ENCODE measurements at regions not wholly inside any gene's neighbourhood (a gene's known extent, or its start where the extent isn't known, plus 50 kb on each side); places are given as distances from the start of the nearest gene placed in this dataset.

GRCh38 chr17:15036238-15036637, 228.9 kb downstream of the PMP22 start:
- no peak for DNase-seq

- no peak for DNase-seq
These were observed 233.2 kb downstream of the PMP22 start for GRCh38 chr17:15031975-15032374.

DNA sequence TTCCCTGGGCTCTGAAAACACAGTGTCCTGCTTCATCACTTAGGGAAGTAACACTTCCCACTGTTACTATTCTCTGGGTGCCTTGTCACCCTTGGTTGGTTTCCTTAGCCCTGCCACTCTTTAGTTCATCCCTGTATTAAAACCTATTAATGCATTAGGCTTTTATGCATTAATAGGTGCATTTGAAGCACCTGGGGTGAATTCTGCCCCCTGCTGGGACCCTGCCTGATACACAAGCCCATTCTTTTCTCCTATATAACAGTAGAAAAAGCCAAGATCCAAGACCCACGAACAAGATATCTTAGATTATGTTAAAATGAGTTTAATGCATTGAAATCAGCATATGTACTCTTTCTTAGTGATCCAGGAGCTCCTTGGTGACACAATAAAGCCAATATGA, 235.7 kb downstream of the PMP22 start:
- DNase-seq, result no peak

DNA sequence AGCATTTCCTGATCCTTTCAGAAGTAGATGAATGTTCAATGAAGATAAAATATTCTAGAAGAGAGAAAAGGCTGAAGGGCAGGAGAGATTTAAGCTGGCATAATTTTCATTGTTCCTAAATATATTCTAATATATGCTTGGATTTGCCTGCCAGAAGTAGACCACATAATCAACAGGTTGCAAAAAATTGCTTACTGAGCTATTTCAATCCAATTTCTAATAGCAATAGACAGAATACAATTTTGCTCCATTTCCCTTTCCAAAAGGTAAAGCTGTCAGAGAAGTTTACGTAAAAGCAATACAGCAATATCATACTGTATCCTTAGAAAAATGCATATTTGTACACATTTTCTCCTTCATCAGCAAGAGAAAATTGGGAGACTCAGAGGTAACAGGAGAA, 237.3 kb downstream of the PMP22 start:
- no peak for DNase-seq

DNA sequence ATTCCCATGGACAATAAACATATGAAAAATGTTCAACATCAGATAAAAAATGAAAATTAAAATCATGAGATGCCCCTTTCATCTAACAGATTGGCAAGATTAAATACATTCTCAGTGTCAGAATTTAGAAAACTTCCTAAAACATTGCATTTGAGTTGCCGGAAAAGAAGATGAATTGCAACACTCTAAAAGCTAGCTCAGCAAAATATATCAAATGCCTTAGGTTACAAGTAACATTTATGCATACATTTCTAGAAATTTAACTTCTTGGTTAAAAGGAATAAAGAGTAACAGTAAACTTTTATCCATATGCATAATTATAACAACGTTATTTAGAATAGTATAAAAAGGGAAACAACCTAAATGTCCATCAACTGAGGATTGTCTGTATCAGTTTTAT, 239.0 kb downstream of the PMP22 start:
- no peak for DNase-seq

DNA sequence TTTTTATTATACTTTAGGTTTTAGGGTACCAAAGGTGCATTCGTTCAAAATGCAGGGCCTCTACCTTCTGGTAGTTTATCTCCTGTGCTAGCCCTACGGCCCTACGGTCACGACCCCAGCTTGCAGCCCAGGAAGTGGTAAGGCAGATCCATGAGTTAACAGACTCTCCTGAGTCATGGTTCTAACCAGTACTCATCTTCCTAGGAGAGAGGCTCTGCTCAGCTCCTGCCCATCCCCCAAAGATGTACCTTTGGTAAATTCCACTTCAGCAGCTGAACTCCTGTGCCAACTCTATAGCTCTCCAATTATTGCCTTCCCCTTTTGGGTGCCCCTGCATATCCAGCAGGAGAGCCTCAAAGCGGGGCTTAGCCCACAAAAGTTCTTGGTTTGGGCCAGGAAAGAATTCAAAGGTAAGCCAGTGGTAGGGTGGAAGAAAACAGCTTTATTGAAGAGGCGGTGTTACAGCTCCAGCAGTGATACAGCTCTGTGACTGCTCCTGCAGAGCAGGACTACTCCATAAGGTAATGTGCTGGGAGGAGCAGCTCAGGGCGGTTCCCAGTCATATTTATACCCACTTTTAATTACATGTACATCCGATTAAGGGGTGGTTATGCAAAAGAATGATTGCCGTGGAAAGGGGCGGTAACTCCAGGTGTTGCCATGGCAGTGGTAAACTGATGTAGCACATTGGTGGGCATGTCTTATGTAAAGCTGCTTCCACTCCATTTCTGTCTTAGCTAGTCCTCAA, 241.4 kb downstream of the PMP22 start:
- no peak for DNase-seq

- DNase-seq, result no peak
These were observed 246.0 kb downstream of the PMP22 start for GRCh38 chr17:15019158-15019557.

DNA sequence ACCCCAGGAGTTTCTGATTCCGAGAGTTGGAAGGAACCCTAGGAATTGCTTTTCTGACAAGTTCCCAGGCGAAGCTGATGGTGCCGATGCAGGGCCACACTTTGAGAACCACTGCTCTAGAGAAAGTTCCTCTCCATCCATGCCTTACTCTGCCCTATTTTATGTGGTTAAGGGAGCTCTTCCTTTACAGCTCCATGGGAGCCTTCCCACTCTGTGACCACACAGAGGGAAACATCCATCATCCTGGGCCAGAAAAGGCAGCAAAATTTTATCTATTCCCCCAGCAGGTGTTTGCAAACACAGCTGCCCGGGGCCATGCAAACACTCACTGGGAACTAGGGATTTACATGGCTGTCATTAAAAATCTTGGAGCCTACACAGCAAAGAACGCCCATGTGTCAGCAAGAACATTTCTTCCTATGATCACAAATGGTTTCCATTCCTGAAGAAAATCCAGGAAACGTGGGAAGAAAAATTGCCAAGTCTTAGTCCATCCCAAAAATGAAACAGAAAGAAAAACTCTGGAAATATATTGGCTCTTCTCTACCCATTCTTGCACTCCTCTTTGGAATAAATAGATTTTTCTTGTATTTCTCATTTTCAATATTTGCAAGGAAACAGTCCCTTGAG, 252.7 kb downstream of the PMP22 start:
- no peak for DNase-seq

- DNase-seq, result no peak
These were observed 256.0 kb downstream of the PMP22 start for GRCh38 chr17:15009087-15009486.

- no peak for DNase-seq
These were observed 258.0 kb downstream of the PMP22 start for GRCh38 chr17:15007147-15007553.

DNA sequence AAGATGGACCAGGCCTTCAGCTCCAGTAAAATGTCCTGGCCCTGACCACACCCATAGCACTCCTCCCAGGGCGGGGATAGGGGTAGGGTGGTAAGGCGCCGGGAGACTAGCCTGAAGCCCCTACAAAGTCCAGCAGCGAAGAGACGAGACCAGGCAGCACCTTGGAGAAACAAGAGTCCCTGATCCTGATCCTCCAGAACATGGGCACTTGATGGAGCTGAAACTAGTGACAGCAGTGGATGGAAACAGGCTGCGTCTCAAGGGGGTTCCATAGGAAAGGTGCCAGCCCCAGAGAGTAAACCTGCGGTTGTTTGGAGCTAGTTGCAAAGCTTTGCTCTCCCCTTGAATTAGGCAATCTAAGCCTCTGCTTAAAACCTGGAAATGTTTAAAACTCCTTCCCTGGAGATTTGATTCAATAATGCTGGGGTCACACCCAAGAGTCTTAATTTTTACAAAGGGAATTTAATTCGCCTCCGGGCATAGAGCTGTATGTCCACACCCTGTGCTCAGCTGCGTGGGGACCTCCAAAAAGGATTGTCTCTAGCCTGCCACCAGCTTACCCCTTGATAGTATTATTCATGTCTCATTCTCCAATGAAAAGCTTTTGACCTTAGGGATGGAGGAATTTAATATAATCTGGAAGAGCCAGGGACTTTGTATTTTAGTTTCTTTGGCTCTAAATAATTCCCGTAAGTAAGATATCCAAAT, 258.6 kb downstream of the PMP22 start:
- no peak for DNase-seq

DNA sequence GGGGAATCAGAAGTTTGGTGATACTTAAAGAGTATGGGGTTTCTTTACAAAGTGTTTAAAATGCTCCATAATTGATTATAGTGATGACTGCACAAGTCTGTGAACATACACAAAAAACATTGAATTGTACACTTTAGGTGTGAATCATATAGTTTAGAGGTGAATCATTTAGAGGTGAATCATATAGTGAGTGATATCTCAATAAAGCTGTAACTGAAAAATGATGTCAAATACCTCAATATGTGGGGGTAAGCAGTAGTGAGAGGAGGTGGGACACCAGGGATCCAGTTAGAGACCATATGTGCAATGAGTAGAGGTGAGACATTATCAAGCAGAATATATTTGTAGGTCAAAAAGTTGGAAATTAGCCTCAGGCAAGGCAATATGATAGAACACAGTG, 264.5 kb downstream of the PMP22 start:
- no peak for DNase-seq

DNA sequence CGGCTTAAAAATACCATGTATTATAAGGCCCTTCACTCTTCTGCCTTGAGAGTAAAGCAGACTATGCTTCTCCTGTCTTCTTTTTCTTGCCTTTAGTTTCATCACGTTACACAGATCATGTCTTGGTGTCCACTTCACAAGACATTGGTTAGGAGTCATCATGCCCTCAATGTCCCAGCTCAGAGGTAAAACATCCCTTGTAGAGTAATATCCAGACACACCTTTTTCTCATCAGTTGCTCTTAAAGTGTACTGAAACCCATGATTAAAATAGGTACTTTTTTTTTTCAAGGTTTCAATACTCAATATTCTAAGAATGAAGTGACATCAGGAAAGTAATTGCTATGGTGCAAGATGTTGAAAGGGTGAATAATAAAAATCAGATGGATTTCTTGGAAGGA, 267.8 kb downstream of the PMP22 start:
- DNase-seq, result no peak

DNA sequence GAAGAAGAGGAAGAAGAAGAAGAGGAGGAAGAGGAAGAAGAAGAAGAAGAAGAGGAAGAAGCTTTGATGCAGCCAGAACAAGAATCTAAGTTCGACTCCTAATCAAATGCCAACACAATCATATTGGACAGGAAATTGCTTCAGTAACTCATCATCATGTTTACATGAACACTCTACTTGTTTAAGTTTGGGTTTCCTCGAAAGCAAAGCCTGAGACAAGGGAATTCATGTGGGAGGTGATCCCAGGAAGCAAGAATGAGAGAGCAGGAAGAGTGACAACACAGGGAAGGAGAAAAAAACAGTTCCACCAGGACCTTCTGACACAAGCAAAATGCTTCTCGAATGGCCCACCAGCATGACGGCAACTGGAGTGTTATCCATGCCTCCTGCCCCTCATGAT, 279.0 kb downstream of the PMP22 start:
- no peak for DNase-seq

GRCh38 chr17:14972844-14973243, 292.3 kb downstream of the PMP22 start:
- no peak for DNase-seq

GRCh38 chr17:14971054-14971453, 294.1 kb downstream of the PMP22 start:
- DNase-seq, result no peak

- no peak for DNase-seq
These were observed 305.9 kb downstream of the PMP22 start for GRCh38 chr17:14959106-14959648.

GRCh38 chr17:14953405-14953804, 311.7 kb downstream of the PMP22 start:
- DNase-seq, result no peak

DNA sequence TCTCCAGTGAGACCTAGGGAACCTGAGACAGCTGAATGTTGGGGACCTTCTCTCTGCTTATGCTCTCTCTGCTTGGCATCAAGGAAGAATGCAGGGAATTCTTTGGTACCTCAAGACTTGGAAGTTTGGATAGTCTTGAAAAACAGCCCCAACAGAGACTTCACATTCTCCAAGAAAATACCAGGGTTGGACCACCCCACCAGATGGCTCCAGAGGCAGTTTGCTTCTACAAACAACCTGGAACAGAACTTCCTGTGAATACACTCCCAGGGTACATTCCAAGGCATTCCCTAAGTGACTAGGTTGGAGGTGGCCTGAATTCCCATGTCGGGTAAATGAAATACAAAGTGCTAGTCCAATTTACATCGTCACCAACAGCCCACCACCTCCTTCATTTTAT, 314.4 kb downstream of the PMP22 start:
- no peak for DNase-seq

GRCh38 chr17:14950216-14950615, 314.9 kb downstream of the PMP22 start:
- DNase-seq, result no peak

DNA sequence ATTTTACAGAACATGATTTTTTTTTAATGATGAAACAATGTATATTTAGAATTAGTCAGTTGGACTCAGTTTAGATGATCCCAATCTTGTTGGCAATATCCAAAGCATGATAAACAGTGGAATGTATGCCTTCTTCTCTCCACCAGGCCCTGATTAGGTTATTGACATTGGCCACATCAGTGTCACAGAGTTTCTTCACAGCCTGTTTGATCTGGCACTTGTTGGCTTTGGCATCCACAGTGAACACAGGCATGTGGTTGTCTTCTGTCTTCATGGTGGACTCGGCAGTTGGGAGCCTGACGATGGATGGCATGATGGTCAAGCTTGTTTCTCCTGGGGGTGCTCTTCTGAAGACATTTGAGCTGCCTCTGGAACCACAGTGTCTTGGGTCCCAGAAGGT, 317.5 kb downstream of the PMP22 start:
- DNase-seq, result no peak

GRCh38 chr17:14946481-14946880, 318.6 kb downstream of the PMP22 start:
- no peak for DNase-seq

DNA sequence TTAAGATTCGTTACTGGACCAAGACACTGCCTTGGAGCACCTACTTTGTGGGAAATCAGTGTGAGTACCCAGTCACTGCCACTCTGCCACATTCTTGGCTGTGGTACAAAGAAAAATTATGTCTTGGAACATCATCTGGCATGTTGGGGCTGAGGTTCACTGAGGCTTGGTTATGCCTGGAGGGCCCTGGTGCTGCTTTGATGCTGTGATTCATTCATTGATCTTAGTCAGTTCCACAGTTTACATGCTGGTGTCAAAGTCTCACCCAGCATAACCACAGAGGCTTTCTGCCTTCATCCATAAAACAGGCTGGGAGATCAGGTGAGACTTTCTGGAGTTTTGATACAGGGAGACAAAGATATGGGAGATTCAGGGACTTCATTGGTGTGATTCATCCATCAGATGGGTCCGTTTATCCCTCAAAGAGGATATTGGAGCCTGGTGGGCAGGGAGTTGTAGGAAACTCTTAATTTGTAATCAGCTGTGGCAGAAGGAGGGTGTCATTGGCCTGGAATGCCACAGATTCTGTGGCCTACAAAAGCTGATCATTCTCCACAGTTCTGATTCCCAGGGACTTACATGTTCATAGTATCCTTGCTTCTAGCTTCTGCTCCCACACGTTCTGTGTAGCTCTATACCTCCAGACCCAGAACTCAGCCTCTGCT, 322.5 kb downstream of the PMP22 start:
- no peak for DNase-seq

- no peak for DNase-seq
These were observed 324.2 kb downstream of the PMP22 start for GRCh38 chr17:14940938-14941265.

All from CD4-positive, alpha-beta T cell treated with Interleukin-6 for 4 hours (primary cell).